ENCODE measurements at regions not wholly inside any gene's neighbourhood (a gene's known extent, or its start where the extent isn't known, plus 50 kb on each side); places are given as distances from the start of the nearest gene placed in this dataset.

DNA sequence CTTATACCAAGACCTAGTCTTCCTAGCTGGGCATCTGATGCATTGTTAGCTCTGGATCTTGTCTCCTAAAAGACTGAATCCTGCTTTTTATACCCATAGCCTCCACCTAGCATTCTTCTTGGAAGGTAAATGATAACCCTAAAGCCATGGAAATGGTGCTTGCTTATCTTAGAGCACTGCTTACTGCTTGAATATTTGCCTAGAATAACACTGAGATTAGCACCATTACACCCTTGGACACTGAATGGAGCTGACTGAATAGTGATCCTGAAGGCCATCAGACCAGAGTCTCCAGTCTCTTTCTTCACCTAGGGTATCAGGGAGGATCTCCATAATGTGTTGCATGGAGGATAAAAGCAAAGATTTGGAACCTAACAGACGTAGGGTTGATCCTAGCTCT lies 50.3 kb upstream of the UGP2 start:
- H3K4me1 Mint-ChIP-seq (ENCODE audit: low read depth): peaks cover 3% of the 10 kb centered on the region
- H3K27me3 Mint-ChIP-seq: no peaks in the 10 kb centered on the region
- ChIA-PET POLR2A (no interaction called here), CTCF (interaction anchor here (0.6 kb wide), 1 partner anchor 10 kb away, joined by 3 read pairs; no protein-coding TSS in a partner anchor)
- no peak overlapping the region for H3K4me3 Mint-ChIP-seq
- H3K9me3 Mint-ChIP-seq: no peaks in the 10 kb centered on the region
- H3K27ac Mint-ChIP-seq: no peak overlapping the region
- DNase-seq: no peak
- no peaks in the 10 kb centered on the region for H3K36me3 Mint-ChIP-seq
- intact Hi-C loops (cut with micrococcal nuclease): no loop called here
